Upper lobe of left lung (tissue), 6 donors: ENCODE measurements at regions not wholly inside any gene's neighbourhood (a gene's known extent, or its start where the extent isn't known, plus 50 kb on each side); places are given as distances from the start of the nearest gene placed in this dataset.
A peak's percentile ranks its signal among the peaks of the same experiment; 100 is the strongest.

Source experiments
- ATAC-seq, 2 donors: fragments of 200-7000 bp; cut with Tn5 transposase; one replicate each; pipeline ENCODE4 v1.9.1; 2022; ENCODE audit warnings: mild to moderate bottlenecking in 2 of 2, moderate library complexity in 2 of 2; ENCODE audit not compliant: low FRiP score in 2 of 2
- DNase-seq, 2 donors: peaks; one replicate each; pipeline ENCODE4 v3.0.0-alpha.2; 2019 to 2020
- H3K27ac ChIP-seq, 4 donors: fragments of 200-600 bp; sonication (generic); one replicate each; pipeline ENCODE4 v1.5.1; 2016 to 2019
- H3K27me3 ChIP-seq, 4 donors: fragments of 200-600 bp; sonication (generic); one replicate each; pipeline ENCODE4 v1.5.1; 2017 to 2019
- H3K36me3 ChIP-seq, 4 donors: fragments of 200-600 bp; sonication (generic); one replicate each; pipeline ENCODE4 v1.5.1; 2016 to 2019
- H3K4me1 ChIP-seq, 4 donors: fragments of 200-600 bp; sonication (generic); one replicate each; pipeline ENCODE4 v1.5.1; 2018 to 2019
- H3K4me3 ChIP-seq, 4 donors: fragments of 200-600 bp; sonication (generic); one replicate each; pipeline ENCODE4 v1.5.1; 2017 to 2019; ENCODE audit warnings: mild to moderate bottlenecking in 2 of 4, moderate library complexity in 1 of 4
- H3K9me3 ChIP-seq, 4 donors: fragments of 200-600 bp; sonication (generic); one replicate each; pipeline ENCODE4 v1.5.1; 2018 to 2019
- CTCF ChIP-seq, 6 experiments: fragments of 450-650 bp in 4 of 6; fragments of 200-600 bp in 2 of 6; sonication (generic) in 2 of 6; IDR thresholded peaks; one replicate each; pipeline ENCODE4 v1.5.1; 2016 to 2019; ENCODE audit warnings: antibody characterized with exemption in 6 of 6
- EP300 ChIP-seq, 4 donors: sonication (generic); formaldehyde crosslinking; IDR thresholded peaks; one replicate each; pipeline ENCODE4 v1.5.1; 2017; ENCODE audit warnings: antibody characterized with exemption in 4 of 4, control low read depth in 2 of 4
- POLR2A ChIP-seq, 4 donors: fragments of 450-650 bp; IDR thresholded peaks; one replicate each; pipeline ENCODE4 v1.5.1; 2016 to 2017; ENCODE audit warnings: antibody characterized with exemption in 4 of 4, mild to moderate bottlenecking in 2 of 4
- POLR2AphosphoS5 ChIP-seq, 2 donors: sonication (generic); formaldehyde crosslinking; IDR thresholded peaks; one replicate each; pipeline ENCODE4 v1.5.1; 2017; ENCODE audit warnings: antibody characterized with exemption in 2 of 2
- WGBS, 2 donors: methylation state at CpG; one replicate each; pipeline ENCODE4 v1.1.5; 2017 to 2018; 5-methylcytosine and 5-hydroxymethylcytosine counted together
- donor health status: DM: no; HTN: no; CAD: no; lungs with moderate emphysema.
- donor health status: DM: no; HTN: yes; CAD: no; lungs with severe emphysema.

DNA sequence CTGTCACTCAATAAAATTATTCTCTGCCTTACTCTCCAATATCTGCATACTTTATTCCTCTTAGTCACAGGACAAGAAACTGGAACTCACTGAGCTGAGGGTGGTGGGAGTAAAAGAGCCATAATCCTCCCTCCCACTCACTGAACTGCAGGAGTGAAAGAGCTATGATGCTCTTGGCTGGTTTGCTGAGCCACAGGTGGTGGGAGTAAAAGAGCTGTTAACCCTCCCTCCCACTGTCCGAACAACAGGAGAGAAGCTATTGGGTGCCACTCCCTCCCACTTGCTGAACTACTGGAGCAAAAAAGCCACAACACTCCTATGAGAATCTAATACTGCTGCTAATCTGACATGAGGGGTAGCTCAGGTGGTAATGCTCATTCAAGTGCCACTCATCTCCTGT is 391.0 kb downstream of the NSUN3 start:
- H3K27me3 ChIP-seq: no peaks in the 10 kb centered on the region
- no peak for DNase-seq
- no peak for ATAC-seq
- H3K27ac ChIP-seq: no peak overlapping the region
- H3K36me3 ChIP-seq: no peaks in the 10 kb centered on the region
- H3K4me3 ChIP-seq: no peak overlapping the region
- TF ChIP-seq EP300 (IDR thresholded peaks at IDR 0.05) (no peak), POLR2A (IDR thresholded peaks at IDR 0.05) (no peak), CTCF (IDR thresholded peaks at IDR 0.05) (no peak), POLR2AphosphoS5 (IDR thresholded peaks at IDR 0.05) (no peak)
- no peaks in the 10 kb centered on the region for H3K4me1 ChIP-seq
- 83 to 100% methylated on average over 1 of the region's 1 CpG for WGBS, 2 donors
- no peaks in the 10 kb centered on the region for H3K9me3 ChIP-seq

DNA sequence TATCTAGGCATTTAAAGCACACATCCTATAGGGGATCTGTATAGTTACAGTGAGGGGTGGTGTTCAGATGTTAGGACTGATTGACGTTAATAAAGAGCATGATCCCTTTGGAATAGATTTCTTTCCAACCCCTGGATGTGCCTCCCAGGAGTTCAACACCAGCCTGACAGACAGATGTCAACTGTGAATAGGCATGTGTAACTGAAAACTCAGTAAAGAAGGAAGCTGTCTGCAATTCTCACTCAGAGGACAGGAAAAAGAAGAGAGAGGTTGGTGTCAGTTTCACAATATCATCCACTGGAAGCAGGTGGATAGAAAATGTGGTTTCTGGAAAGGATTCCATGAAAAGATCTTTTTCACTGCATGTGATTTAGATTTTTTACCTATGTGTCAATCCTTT is 396.3 kb downstream of the NSUN3 start:
- no peak overlapping the region for H3K27ac ChIP-seq
- DNase-seq (no peak), ATAC-seq (no peak)
- 75 to 100% methylated on average over 1 of the region's 1 CpG for WGBS, 2 donors
- no peaks in the 10 kb centered on the region for H3K36me3 ChIP-seq
- H3K27me3 ChIP-seq: no peaks in the 10 kb centered on the region
- no peak overlapping the region for H3K4me3 ChIP-seq
- H3K9me3 ChIP-seq: no peaks in the 10 kb centered on the region
- H3K4me1 ChIP-seq: no peaks in the 10 kb centered on the region
- TF ChIP-seq EP300 (IDR thresholded peaks at IDR 0.05): no peak
- no peak for TF ChIP-seq CTCF (IDR thresholded peaks at IDR 0.05)
- no peak for TF ChIP-seq POLR2A (IDR thresholded peaks at IDR 0.05)
- no peak for TF ChIP-seq POLR2AphosphoS5 (IDR thresholded peaks at IDR 0.05)

- TF ChIP-seq CTCF (IDR thresholded peaks at IDR 0.05) (no peak), POLR2A (IDR thresholded peaks at IDR 0.05) (no peak), POLR2AphosphoS5 (IDR thresholded peaks at IDR 0.05) (no peak), EP300 (IDR thresholded peaks at IDR 0.05) (no peak)
- 69 to 74% methylated on average over 3 of the region's 3 CpGs for WGBS, 2 donors
- ATAC-seq (no peak), DNase-seq (no peak)
- Histone ChIP-seq H3K4me3 (no peak overlapping the region), H3K36me3 (no peaks in the 10 kb centered on the region), H3K27ac (no peak overlapping the region), H3K4me1 (no peaks in the 10 kb centered on the region), H3K9me3 (no peaks in the 10 kb centered on the region), H3K27me3 (no peaks in the 10 kb centered on the region)
These were observed 398.1 kb downstream of the NSUN3 start for GRCh38 chr3:94460931-94461330.

DNA sequence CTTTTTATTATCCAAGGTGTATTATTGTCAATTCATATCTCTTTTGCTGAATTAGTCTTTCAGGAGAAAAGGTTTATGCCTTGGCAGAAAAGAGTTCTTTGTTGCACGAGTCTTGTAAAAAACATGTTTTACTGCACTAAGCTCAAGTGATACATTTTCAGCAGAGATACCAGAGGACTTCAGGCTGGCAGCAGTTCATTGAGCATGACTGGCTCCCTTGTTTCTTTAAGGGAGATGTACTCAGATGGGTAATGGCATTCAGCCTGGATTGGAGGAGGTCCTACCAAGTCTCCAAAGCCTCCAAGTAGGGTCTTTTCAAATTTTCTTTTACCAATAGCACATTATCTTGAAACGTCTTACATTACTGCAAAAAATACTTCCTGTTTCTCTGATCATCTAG is 400.1 kb downstream of the NSUN3 start:
- TF ChIP-seq CTCF (IDR thresholded peaks at IDR 0.05) (no peak), EP300 (IDR thresholded peaks at IDR 0.05) (no peak), POLR2AphosphoS5 (IDR thresholded peaks at IDR 0.05) (no peak), POLR2A (IDR thresholded peaks at IDR 0.05) (no peak)
- H3K9me3 ChIP-seq: no peaks in the 10 kb centered on the region
- WGBS, 2 donors: 45 to 49% methylated on average over 2 of the region's 2 CpGs
- H3K27ac ChIP-seq: no peak overlapping the region
- no peak for ATAC-seq
- no peaks in the 10 kb centered on the region for H3K36me3 ChIP-seq
- DNase-seq: no peak
- no peaks in the 10 kb centered on the region for H3K4me1 ChIP-seq
- no peak overlapping the region for H3K4me3 ChIP-seq
- no peaks in the 10 kb centered on the region for H3K27me3 ChIP-seq

- no peak for DNase-seq
These were observed 409.6 kb downstream of the NSUN3 start for GRCh38 chr3:94472511-94472910.

More at GRCh38 chr3:94472511-94472910, 409.6 kb downstream of the NSUN3 start:
- no peak overlapping the region for H3K4me3 ChIP-seq
- H3K36me3 ChIP-seq: no peaks in the 10 kb centered on the region
- peak in 1 of 2 donors; percentile 63 for ATAC-seq
- no peaks in the 10 kb centered on the region for H3K27me3 ChIP-seq
- H3K27ac ChIP-seq: no peak overlapping the region
- H3K4me1 ChIP-seq: no peaks in the 10 kb centered on the region
- H3K9me3 ChIP-seq: peaks cover 0 to 17% (median 6%) of the 10 kb centered on the region in 4 donors
- TF ChIP-seq POLR2A (IDR thresholded peaks at IDR 0.05) (no peak), POLR2AphosphoS5 (IDR thresholded peaks at IDR 0.05) (no peak), EP300 (IDR thresholded peaks at IDR 0.05) (no peak)
